ENCODE measurements at regions not wholly inside any gene's neighbourhood (a gene's known extent, or its start where the extent isn't known, plus 50 kb on each side); places are given as distances from the start of the nearest gene placed in this dataset.
A peak's percentile ranks its signal among the peaks of the same experiment; 100 is the strongest.
"Not testable (repeated sequence)": the region's sequence is repeated elsewhere in the genome, so short reads cannot be mapped to it uniquely, and the experiment has no call there.

- Mint-ChIP-seq H3K4me1 (peaks cover 6 to 15% of the 10 kb centered on the region in 2 donors), H3K36me3 (peaks cover 0 to 3% of the 10 kb centered on the region in 2 donors), H3K27ac (peak overlapping the region; percentile 75), H3K4me3 (no peak overlapping the region), H3K9me3 (peaks cover 14 to 16% of the 10 kb centered on the region in 2 donors), H3K27me3 (peaks cover 12 to 14% of the 10 kb centered on the region in 2 donors)
- ATAC-seq (replicated peaks) (peak; percentile 96 to 97), DNase-seq (peak; percentile 29)
Measured at GRCh38 chr13:52921194-52921593, 72.8 kb upstream of the PCDH8 start.

- peaks cover 6 to 12% of the 10 kb centered on the region in 2 donors for H3K27me3 Mint-ChIP-seq
- peaks cover 6 to 15% of the 10 kb centered on the region in 2 donors for H3K4me1 Mint-ChIP-seq
- H3K36me3 Mint-ChIP-seq, result peaks cover 0 to 3% of the 10 kb centered on the region in 2 donors
- H3K4me3 Mint-ChIP-seq, result no peak overlapping the region
- peaks cover 15 to 19% of the 10 kb centered on the region in 2 donors for H3K9me3 Mint-ChIP-seq
- H3K27ac Mint-ChIP-seq, result no peak overlapping the region
- ATAC-seq (replicated peaks) (no peak), DNase-seq (no peak)
Measured at GRCh38 chr13:52916486-52916990, 68.1 kb upstream of the PCDH8 start.

DNA sequence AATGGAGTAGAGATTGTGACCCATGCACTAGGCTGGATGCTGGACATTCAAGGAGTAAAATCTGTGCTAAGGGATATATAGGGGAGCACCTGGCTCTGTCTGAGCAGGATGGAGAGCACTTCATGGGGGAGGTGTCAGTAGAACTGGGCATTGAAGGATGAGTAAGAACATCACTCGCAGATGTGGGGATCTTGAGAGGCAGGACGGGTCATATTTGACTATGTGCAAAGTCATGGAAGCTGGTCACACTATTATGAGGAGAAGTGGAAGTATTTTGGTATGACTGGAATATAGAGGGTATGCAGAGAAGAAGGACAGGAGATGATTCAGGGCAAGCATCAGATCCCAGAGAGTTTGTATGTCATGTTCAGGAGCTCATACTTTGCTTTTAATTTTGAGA is 62.9 kb upstream of the PCDH8 start:
- Mint-ChIP-seq H3K27ac (no peak overlapping the region), H3K9me3 (peaks cover 2 to 4% of the 10 kb centered on the region in 2 donors), H3K4me3 (no peak overlapping the region), H3K27me3 (peaks cover 8 to 16% of the 10 kb centered on the region in 2 donors), H3K36me3 (no peaks in the 10 kb centered on the region), H3K4me1 (peaks cover 0 to 3% of the 10 kb centered on the region in 2 donors)
- peak in 1 of 2 donors; percentile 16 for ATAC-seq (replicated peaks)
- no peak for DNase-seq

GRCh38 chr13:52910318-52910717 is 61.9 kb upstream of the PCDH8 start:
- not testable (repeated sequence) for H3K9me3 Mint-ChIP-seq, H3K4me1 Mint-ChIP-seq, H3K4me3 Mint-ChIP-seq, H3K36me3 Mint-ChIP-seq, H3K27ac Mint-ChIP-seq, DNase-seq
- peaks cover 18 to 26% of the 10 kb centered on the region in 2 donors for H3K27me3 Mint-ChIP-seq
- peak; percentile 85 to 86 for ATAC-seq (replicated peaks)

- no peak for ATAC-seq (replicated peaks)
- H3K27me3 Mint-ChIP-seq, result peaks cover 23 to 39% of the 10 kb centered on the region in 2 donors
- H3K36me3 Mint-ChIP-seq, result no peaks in the 10 kb centered on the region
- no peaks in the 10 kb centered on the region for H3K9me3 Mint-ChIP-seq
- no peak overlapping the region for H3K4me3 Mint-ChIP-seq
- H3K4me1 Mint-ChIP-seq, result peaks cover 0 to 2% of the 10 kb centered on the region in 2 donors
- no peak overlapping the region for H3K27ac Mint-ChIP-seq
- no peak for DNase-seq
Measured at GRCh38 chr13:52906122-52906903, 57.9 kb upstream of the PCDH8 start.

DNA sequence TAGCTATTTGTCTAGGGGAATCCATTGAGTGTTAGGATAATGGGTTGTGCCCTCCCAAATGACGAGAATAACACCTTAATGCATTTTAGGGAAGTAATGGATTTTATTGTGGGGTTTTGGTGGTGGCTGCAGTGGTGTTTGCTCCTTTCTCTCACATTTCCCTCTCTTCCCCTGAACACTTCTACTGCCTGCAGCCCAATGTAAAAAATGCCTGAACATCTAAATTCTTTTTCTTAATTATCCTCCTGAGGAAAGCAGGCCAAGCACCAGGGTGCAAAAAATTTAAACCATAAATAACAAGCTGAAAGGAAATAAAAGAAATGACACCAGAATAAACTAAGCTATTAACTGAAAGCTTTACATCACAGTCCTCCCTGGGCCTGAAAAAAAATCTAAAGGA is 57.3 kb upstream of the PCDH8 start:
- H3K4me1 Mint-ChIP-seq, result no peaks in the 10 kb centered on the region
- peaks cover 20 to 39% of the 10 kb centered on the region in 2 donors for H3K27me3 Mint-ChIP-seq
- ATAC-seq (replicated peaks), result no peak
- no peaks in the 10 kb centered on the region for H3K9me3 Mint-ChIP-seq
- no peak for DNase-seq
- no peaks in the 10 kb centered on the region for H3K36me3 Mint-ChIP-seq
- H3K27ac Mint-ChIP-seq, result no peak overlapping the region
- H3K4me3 Mint-ChIP-seq, result no peak overlapping the region

DNA sequence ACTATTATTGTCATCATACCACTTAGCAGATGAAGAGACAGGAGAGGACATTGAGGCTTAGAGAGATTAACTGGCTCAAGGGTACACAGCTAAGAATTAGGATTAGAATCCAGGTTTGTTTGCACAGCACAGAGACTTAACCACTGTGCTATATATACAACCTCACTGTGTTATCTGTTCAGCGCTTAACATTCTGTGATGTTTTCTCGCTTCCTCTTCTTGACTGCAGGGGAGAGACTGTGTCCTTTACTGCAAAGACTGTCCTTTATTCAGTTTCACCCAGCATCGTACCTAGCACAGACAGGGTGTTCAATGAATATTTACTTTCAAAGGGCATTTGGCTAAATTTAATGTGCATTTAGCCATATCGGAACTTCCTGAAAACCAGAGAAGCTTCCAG is 54.9 kb upstream of the PCDH8 start:
- DNase-seq (no peak), ATAC-seq (replicated peaks) (peak; percentile 93)
- H3K4me1 Mint-ChIP-seq, result no peaks in the 10 kb centered on the region
- H3K27ac Mint-ChIP-seq, result no peak overlapping the region
- peaks cover 16 to 39% of the 10 kb centered on the region in 2 donors for H3K27me3 Mint-ChIP-seq
- no peaks in the 10 kb centered on the region for H3K9me3 Mint-ChIP-seq
- no peak overlapping the region for H3K4me3 Mint-ChIP-seq
- no peaks in the 10 kb centered on the region for H3K36me3 Mint-ChIP-seq

DNA sequence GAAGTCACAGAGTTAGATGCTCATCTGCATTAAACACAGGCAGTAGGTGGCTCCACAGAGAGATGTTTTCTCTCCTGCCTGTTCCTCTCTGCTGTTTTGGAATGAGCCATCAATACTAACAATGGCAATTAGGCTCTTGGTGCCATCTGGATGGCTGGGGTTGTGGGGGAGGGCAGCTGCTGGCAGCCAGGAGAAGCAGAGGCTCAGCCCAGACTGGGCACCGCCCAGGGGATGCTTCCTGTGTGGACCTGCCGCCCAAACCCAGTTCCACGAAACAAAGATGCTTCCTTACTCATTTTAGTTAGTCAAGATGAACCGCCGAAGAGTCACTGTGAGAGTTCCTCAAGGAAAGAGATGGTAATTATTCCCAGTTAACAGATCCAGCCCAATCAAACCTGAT is 50.8 kb upstream of the PCDH8 start:
- no peak for DNase-seq
- Mint-ChIP-seq H3K27me3 (peaks cover 3 to 8% of the 10 kb centered on the region in 2 donors), H3K27ac (no peak overlapping the region), H3K36me3 (no peaks in the 10 kb centered on the region), H3K9me3 (no peaks in the 10 kb centered on the region), H3K4me1 (no peaks in the 10 kb centered on the region), H3K4me3 (no peak overlapping the region)
- ATAC-seq (replicated peaks), result no peak
